ENCODE measurements at regions not wholly inside any gene's neighbourhood (a gene's known extent, or its start where the extent isn't known, plus 50 kb on each side); places are given as distances from the start of the nearest gene placed in this dataset.

- FAIRE-seq (no peak), DNase-seq (ENCODE audit: low read depth, low spot score) (no peak)
- H3K27me3 ChIP-seq (ENCODE audit: control insufficient read depth, extremely low read depth, insufficient read depth, low read length) = no peaks in the 10 kb centered on the region
- H3K27ac ChIP-seq (ENCODE audit: control insufficient read depth, insufficient read depth, low read length) = no peak overlapping the region
- no peaks in the 10 kb centered on the region for H3K36me3 ChIP-seq (ENCODE audit: control insufficient read depth in 2 of 2, extremely low read depth in 1 of 2, insufficient read depth in 2 of 2, low read length in 2 of 2)
- TF ChIP-seq CTCF (optimal IDR thresholded peaks at IDR 0.05 in 1 of 3, IDR thresholded peaks at IDR 0.05 in 1 of 3, conservative IDR thresholded peaks at IDR 0.05 in 1 of 3; ENCODE audit: extremely low read depth in 1 of 3, insufficient read depth in 2 of 3, low read length in 3 of 3) (no peak), EZH2 (IDR thresholded peaks at IDR 0.05; ENCODE audit: low read length) (no peak)
- H2AFZ ChIP-seq (ENCODE audit: control insufficient read depth, low read length) = no peak overlapping the region
- H4K20me1 ChIP-seq (ENCODE audit: control insufficient read depth, extremely low read depth, insufficient read depth, low read length) = no peaks in the 10 kb centered on the region
- no peaks in the 10 kb centered on the region for H3K9me3 ChIP-seq (ENCODE audit: control insufficient read depth, low read depth, low read length)
- H3K79me2 ChIP-seq (ENCODE audit: control insufficient read depth, insufficient read depth, low read length) = no peaks in the 10 kb centered on the region
- no peaks in the 10 kb centered on the region for H3K9me1 ChIP-seq (ENCODE audit: control insufficient read depth, extremely low read depth, insufficient read depth, low read length)
- no peaks in the 10 kb centered on the region for H3K4me1 ChIP-seq (ENCODE audit: control insufficient read depth, extremely low read depth, insufficient read depth, low read length)
- H3K4me2 ChIP-seq (ENCODE audit: control insufficient read depth, extremely low read depth, insufficient read depth, low read depth, low read length) = no peak overlapping the region
- H3K9ac ChIP-seq (ENCODE audit: control insufficient read depth, extremely low read depth, insufficient read depth, low read length) = no peak overlapping the region
- dilution Hi-C loops (cut with MboI; ENCODE audit: extremely low pct_ligation_motif_present, low sequenced_read_pairs) = no loop called here
- no peak overlapping the region for H3K4me3 ChIP-seq (ENCODE audit: control insufficient read depth in 2 of 3, extremely low read depth in 1 of 3, insufficient read depth in 2 of 3, low read depth in 1 of 3, low read length in 3 of 3)
These were observed 617.5 kb downstream of the ZPLD1 start for GRCh38 chr3:103052236-103052830.

GRCh38 chr3:103055021-103055520 is 620.3 kb downstream of the ZPLD1 start:
- H4K20me1 ChIP-seq (ENCODE audit: control insufficient read depth, extremely low read depth, insufficient read depth, low read length) = no peaks in the 10 kb centered on the region
- dilution Hi-C loops (cut with MboI; ENCODE audit: extremely low pct_ligation_motif_present, low sequenced_read_pairs) = no loop called here
- DNase-seq (ENCODE audit: low read depth, low spot score) = no peak
- H2AFZ ChIP-seq (ENCODE audit: control insufficient read depth, low read length) = no peak overlapping the region
- no peak for TF ChIP-seq CTCF (optimal IDR thresholded peaks at IDR 0.05 in 1 of 3, IDR thresholded peaks at IDR 0.05 in 1 of 3, conservative IDR thresholded peaks at IDR 0.05 in 1 of 3; ENCODE audit: extremely low read depth in 1 of 3, insufficient read depth in 2 of 3, low read length in 3 of 3)
- no peak for TF ChIP-seq EZH2 (IDR thresholded peaks at IDR 0.05; ENCODE audit: low read length)
- no peaks in the 10 kb centered on the region for H3K9me3 ChIP-seq (ENCODE audit: control insufficient read depth, low read depth, low read length)
- H3K4me1 ChIP-seq (ENCODE audit: control insufficient read depth, extremely low read depth, insufficient read depth, low read length) = no peaks in the 10 kb centered on the region
- no peak for FAIRE-seq
- no peaks in the 10 kb centered on the region for H3K9me1 ChIP-seq (ENCODE audit: control insufficient read depth, extremely low read depth, insufficient read depth, low read length)
- no peak overlapping the region for H3K9ac ChIP-seq (ENCODE audit: control insufficient read depth, extremely low read depth, insufficient read depth, low read length)
- H3K27me3 ChIP-seq (ENCODE audit: control insufficient read depth, extremely low read depth, insufficient read depth, low read length) = no peaks in the 10 kb centered on the region
- H3K27ac ChIP-seq (ENCODE audit: control insufficient read depth, insufficient read depth, low read length) = no peak overlapping the region
- no peak overlapping the region for H3K4me3 ChIP-seq (ENCODE audit: control insufficient read depth in 2 of 3, extremely low read depth in 1 of 3, insufficient read depth in 2 of 3, low read depth in 1 of 3, low read length in 3 of 3)
- no peaks in the 10 kb centered on the region for H3K79me2 ChIP-seq (ENCODE audit: control insufficient read depth, insufficient read depth, low read length)
- no peaks in the 10 kb centered on the region for H3K36me3 ChIP-seq (ENCODE audit: control insufficient read depth in 2 of 2, extremely low read depth in 1 of 2, insufficient read depth in 2 of 2, low read length in 2 of 2)
- no peak overlapping the region for H3K4me2 ChIP-seq (ENCODE audit: control insufficient read depth, extremely low read depth, insufficient read depth, low read depth, low read length)
